HEK293 (cell line): ENCODE measurements at regions not wholly inside any gene's neighbourhood (a gene's known extent, or its start where the extent isn't known, plus 50 kb on each side); places are given as distances from the start of the nearest gene placed in this dataset.

Experiments used
- CTCF ChIA-PET: fragments of 350-600 bp; formaldehyde crosslinking; extraction: SDS; loops from one replicate; lab custom pipeline; 2021; ENCODE audit warnings: antibody characterized with exemption; lab: Yijun Ruan, JAX
- POLR2A ChIA-PET: fragments of 300-600 bp; formaldehyde crosslinking; extraction: SDS; loops from one replicate; lab custom pipeline; 2020; ENCODE audit warnings: antibody characterized with exemption, inconsistent platforms; lab: Yijun Ruan, JAX
- H3K27ac ChIP-seq: fragments of 200-500 bp; sonication (Bioruptor generic); 2 replicates; pipeline ENCODE4 v1.5.1; 2014; ENCODE audit warnings: low read depth, low read length, control low read depth, inconsistent platforms; ENCODE audit errors: extremely low read depth
- H3K36me3 ChIP-seq, 2 experiments: fragments of 200-500 bp in 1 of 2; sonication (Bioruptor generic) in 1 of 2; 1 replicate in 1 of 2; 2 replicates in 1 of 2; pipeline ENCODE4 v1.5.1; 2014 to 2017; ENCODE audit warnings: inconsistent platforms in 2 of 2, low read length in 2 of 2; ENCODE audit not compliant: control insufficient read depth in 2 of 2, insufficient read depth in 1 of 2
- H3K4me1 ChIP-seq: fragments of 200-500 bp; sonication (Bioruptor generic); 2 replicates; pipeline ENCODE4 v1.5.1; 2014; ENCODE audit warnings: mild to moderate bottlenecking, low read length, inconsistent platforms; ENCODE audit not compliant: control insufficient read depth, insufficient read depth
- H3K4me3 ChIP-seq: 2 replicates; pipeline ENCODE4 v1.5.1; 2011; ENCODE audit warnings: low read depth, mild to moderate bottlenecking, control low read depth, low read length, moderate library complexity
- H3K9me3 ChIP-seq: fragments of 200-500 bp; sonication (Bioruptor generic); 2 replicates; pipeline ENCODE4 v1.5.1; 2014; ENCODE audit warnings: low read depth, low read length, inconsistent platforms; ENCODE audit not compliant: control insufficient read depth, insufficient read depth
- GLI2 ChIP-seq: fragments of 450-650 bp; formaldehyde crosslinking; IDR thresholded peaks from 2 replicates; pipeline ENCODE4; 2017; ENCODE audit warnings: missing biosample characterization, missing genetic modification characterization, low read depth, borderline replicate concordance
- MYNN ChIP-seq: fragments of 450-650 bp; formaldehyde crosslinking; IDR thresholded peaks from 2 replicates; pipeline ENCODE4 v1.5.1; 2016; ENCODE audit warnings: missing biosample characterization, missing genetic modification characterization, borderline replicate concordance
- SP2 ChIP-seq: fragments of 450-650 bp; formaldehyde crosslinking; IDR thresholded peaks from 2 replicates; pipeline ENCODE4 v1.5.1; 2016; ENCODE audit warnings: missing biosample characterization, missing genetic modification characterization
- ZIC2 ChIP-seq: fragments of 450-650 bp; formaldehyde crosslinking; IDR thresholded peaks from 2 replicates; pipeline ENCODE4 v1.5.1; 2016; ENCODE audit warnings: missing biosample characterization, missing genetic modification characterization
- ZNF133 ChIP-seq: fragments of 450-650 bp; formaldehyde crosslinking; IDR thresholded peaks from 2 replicates; pipeline ENCODE4 v1.5.1; 2016; ENCODE audit warnings: missing biosample characterization, missing genetic modification characterization
- ZNF174 ChIP-seq: fragments of 450-650 bp; formaldehyde crosslinking; IDR thresholded peaks from 2 replicates; pipeline ENCODE4 v1.5.0; 2017; ENCODE audit warnings: missing biosample characterization, mild to moderate bottlenecking, missing genetic modification characterization
- ZNF202 ChIP-seq: fragments of 450-650 bp; formaldehyde crosslinking; IDR thresholded peaks from 2 replicates; pipeline ENCODE4 v1.5.1; 2016; ENCODE audit warnings: missing biosample characterization, missing genetic modification characterization, borderline replicate concordance
- ZNF341 ChIP-seq: fragments of 450-650 bp; formaldehyde crosslinking; IDR thresholded peaks from 2 replicates; pipeline ENCODE4; 2016; ENCODE audit warnings: low read depth, missing biosample characterization, missing genetic modification characterization
- ZNF404 ChIP-seq: fragments of 450-650 bp; formaldehyde crosslinking; IDR thresholded peaks from 2 replicates; pipeline ENCODE4 v1.5.1; 2017; ENCODE audit warnings: missing biosample characterization, missing genetic modification characterization
- ZNF416 ChIP-seq: fragments of 450-650 bp; formaldehyde crosslinking; IDR thresholded peaks from 2 replicates; pipeline ENCODE4 v1.5.1; 2016; ENCODE audit warnings: missing biosample characterization, missing genetic modification characterization
- ZNF426 ChIP-seq: fragments of 450-650 bp; formaldehyde crosslinking; IDR thresholded peaks from 2 replicates; pipeline ENCODE4 v1.5.1; 2017; ENCODE audit warnings: missing biosample characterization, missing genetic modification characterization, mild to moderate bottlenecking, inconsistent platforms, moderate library complexity
- ZNF48 ChIP-seq: fragments of 450-650 bp; formaldehyde crosslinking; IDR thresholded peaks from 2 replicates; pipeline ENCODE4 v1.5.1; 2016; ENCODE audit warnings: missing biosample characterization, missing genetic modification characterization
- ZNF549 ChIP-seq: fragments of 450-650 bp; IDR thresholded peaks from 2 replicates; pipeline ENCODE4 v1.5.1; 2018; ENCODE audit warnings: missing biosample characterization, missing genetic modification characterization, mild to moderate bottlenecking, inconsistent platforms, moderate library complexity
- ZNF626 ChIP-seq: fragments of 450-650 bp; sonication (Bioruptor Pico); formaldehyde crosslinking; IDR thresholded peaks from 2 replicates; pipeline ENCODE4 v1.5.1; 2018; ENCODE audit warnings: missing biosample characterization, missing genetic modification characterization, inconsistent platforms
- ZNF768 ChIP-seq: fragments of 450-650 bp; formaldehyde crosslinking; IDR thresholded peaks from 2 replicates; pipeline ENCODE4 v1.5.1; 2018; ENCODE audit warnings: missing biosample characterization, mild to moderate bottlenecking, missing genetic modification characterization
- TF ChIP-seq, protein P1 (sequence below): fragments of 450-650 bp; formaldehyde crosslinking; IDR thresholded peaks from 2 replicates; pipeline ENCODE4 v1.5.1; 2016; ENCODE audit warnings: missing biosample characterization, missing genetic modification characterization, low read depth
- TF ChIP-seq, protein P2 (sequence below): fragments of 450-650 bp; formaldehyde crosslinking; IDR thresholded peaks from 2 replicates; pipeline ENCODE4 v1.5.1; 2016; ENCODE audit warnings: missing biosample characterization, missing genetic modification characterization
- TF ChIP-seq, protein P3 (sequence below): fragments of 450-650 bp; formaldehyde crosslinking; IDR thresholded peaks from 2 replicates; pipeline ENCODE4; 2016; ENCODE audit warnings: missing biosample characterization, missing genetic modification characterization
- TF ChIP-seq, protein P4 (sequence below): fragments of 450-650 bp; formaldehyde crosslinking; IDR thresholded peaks from 2 replicates; pipeline ENCODE4 v1.5.1; 2016; ENCODE audit warnings: missing biosample characterization, missing genetic modification characterization, low read depth
- TF ChIP-seq, protein P5 (sequence below): fragments of 450-650 bp; formaldehyde crosslinking; IDR thresholded peaks from 2 replicates; pipeline ENCODE4 v1.5.1; 2016; ENCODE audit warnings: missing biosample characterization, missing genetic modification characterization

DNA sequence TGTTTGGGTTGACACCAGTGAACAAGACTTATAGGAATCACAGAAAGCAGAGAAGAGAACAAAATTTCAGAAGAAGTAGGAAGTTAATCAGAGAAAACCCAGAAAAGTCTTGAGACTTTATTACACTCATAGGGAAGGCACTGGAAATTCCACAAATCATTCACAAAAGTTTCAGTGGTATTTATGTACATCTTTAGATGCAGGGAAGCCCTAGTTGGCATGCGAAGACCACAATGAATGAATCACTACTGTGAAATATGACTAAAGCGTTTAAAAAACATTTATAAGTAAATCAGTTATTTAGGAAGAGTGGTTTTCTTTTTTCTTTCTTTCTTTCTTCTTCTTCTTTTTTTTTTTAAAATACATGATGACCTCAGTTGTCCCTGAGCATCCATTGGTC lies 105.1 kb downstream of the NUP35 start (continued):
- TF ChIP-seq, protein P1, sequence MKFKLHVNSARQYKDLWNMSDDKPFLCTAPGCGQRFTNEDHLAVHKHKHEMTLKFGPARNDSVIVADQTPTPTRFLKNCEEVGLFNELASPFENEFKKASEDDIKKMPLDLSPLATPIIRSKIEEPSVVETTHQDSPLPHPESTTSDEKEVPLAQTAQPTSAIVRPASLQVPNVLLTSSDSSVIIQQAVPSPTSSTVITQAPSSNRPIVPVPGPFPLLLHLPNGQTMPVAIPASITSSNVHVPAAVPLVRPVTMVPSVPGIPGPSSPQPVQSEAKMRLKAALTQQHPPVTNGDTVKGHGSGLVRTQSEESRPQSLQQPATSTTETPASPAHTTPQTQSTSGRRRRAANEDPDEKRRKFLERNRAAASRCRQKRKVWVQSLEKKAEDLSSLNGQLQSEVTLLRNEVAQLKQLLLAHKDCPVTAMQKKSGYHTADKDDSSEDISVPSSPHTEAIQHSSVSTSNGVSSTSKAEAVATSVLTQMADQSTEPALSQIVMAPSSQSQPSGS (tag by site-specific recombination), result no peak
- TF ChIP-seq ZNF768 (tag by site-specific recombination) (no peak), ZNF48 (tag by site-specific recombination) (no peak), ZNF549 (tag by site-specific recombination) (no peak)
- TF ChIP-seq, protein P2, sequence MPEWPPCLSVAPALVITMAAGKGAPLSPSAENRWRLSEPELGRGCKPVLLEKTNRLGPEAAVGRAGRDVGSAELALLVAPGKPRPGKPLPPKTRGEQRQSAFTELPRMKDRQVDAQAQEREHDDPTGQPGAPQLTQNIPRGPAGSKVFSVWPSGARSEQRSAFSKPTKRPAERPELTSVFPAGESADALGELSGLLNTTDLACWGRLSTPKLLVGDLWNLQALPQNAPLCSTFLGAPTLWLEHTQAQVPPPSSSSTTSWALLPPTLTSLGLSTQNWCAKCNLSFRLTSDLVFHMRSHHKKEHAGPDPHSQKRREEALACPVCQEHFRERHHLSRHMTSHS (tag by site-specific recombination), result no peak
- TF ChIP-seq, protein P3, sequence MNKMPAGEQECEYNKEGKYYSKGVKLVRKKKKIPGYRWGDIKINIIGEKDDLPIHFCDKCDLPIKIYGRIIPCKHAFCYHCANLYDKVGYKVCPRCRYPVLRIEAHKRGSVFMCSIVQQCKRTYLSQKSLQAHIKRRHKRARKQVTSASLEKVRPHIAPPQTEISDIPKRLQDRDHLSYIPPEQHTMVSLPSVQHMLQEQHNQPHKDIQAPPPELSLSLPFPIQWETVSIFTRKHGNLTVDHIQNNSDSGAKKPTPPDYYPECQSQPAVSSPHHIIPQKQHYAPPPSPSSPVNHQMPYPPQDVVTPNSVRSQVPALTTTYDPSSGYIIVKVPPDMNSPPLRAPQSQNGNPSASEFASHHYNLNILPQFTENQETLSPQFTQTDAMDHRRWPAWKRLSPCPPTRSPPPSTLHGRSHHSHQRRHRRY, result no peak
- TF ChIP-seq, all 188 proteins: peak for 0

DNA sequence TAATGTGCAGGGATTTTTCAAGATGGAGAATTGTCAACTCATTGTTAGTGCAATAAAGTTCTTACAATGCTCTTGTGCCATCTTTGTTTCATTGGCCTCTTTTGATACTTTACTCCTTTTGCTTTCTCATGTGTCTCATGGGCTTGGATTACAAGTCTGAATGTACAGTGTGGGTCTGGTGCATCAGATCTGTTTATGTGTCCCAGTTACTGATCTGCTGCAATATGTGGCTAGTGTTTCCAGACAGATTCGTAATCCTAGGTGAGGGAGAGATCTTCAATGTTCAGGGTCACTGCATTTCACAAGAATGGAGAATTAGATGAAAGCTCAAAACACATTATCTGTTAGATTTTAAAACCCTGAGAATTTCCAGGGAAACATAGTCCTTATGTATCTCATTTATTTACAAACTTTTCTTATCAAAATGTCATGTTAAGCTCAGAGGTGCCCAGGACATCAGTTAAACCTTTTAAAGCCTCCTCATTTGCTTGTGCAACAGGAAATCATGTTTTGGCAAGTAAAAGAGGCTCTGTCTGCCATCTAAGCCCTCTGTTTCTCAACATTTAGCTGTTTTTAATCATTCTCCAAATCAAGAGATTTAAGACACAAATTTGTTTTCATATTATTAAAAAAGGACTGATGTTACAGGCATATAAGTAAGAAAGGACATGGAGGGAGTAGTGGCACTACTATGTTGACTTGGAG lies 108.1 kb downstream of the NUP35 start:
- ChIA-PET CTCF (interaction anchor here (0.9 to 1.7 kb wide), 2 partner anchors 14 to 16 kb away, joined by 3 to 6 read pairs; no protein-coding TSS in a partner anchor), POLR2A (no interaction called here)

More for the DNA sequence above, 108.1 kb downstream of the NUP35 start:
- no peaks in the 10 kb centered on the region for H3K9me3 ChIP-seq
- H3K36me3 ChIP-seq, result no peaks in the 10 kb centered on the region
- TF ChIP-seq, protein P4, sequence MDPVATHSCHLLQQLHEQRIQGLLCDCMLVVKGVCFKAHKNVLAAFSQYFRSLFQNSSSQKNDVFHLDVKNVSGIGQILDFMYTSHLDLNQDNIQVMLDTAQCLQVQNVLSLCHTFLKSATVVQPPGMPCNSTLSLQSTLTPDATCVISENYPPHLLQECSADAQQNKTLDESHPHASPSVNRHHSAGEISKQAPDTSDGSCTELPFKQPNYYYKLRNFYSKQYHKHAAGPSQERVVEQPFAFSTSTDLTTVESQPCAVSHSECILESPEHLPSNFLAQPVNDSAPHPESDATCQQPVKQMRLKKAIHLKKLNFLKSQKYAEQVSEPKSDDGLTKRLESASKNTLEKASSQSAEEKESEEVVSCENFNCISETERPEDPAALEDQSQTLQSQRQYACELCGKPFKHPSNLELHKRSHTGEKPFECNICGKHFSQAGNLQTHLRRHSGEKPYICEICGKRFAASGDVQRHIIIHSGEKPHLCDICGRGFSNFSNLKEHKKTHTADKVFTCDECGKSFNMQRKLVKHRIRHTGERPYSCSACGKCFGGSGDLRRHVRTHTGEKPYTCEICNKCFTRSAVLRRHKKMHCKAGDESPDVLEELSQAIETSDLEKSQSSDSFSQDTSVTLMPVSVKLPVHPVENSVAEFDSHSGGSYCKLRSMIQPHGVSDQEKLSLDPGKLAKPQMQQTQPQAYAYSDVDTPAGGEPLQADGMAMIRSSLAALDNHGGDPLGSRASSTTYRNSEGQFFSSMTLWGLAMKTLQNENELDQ (tag by site-specific recombination), result no peak
- TF ChIP-seq, protein P2 (tag by site-specific recombination), result no peak
- no peak for TF ChIP-seq GLI2 (tag by site-specific recombination)
- TF ChIP-seq SP2 (tag by site-specific recombination), result no peak
- no peak for TF ChIP-seq ZNF404
- TF ChIP-seq, protein P5, sequence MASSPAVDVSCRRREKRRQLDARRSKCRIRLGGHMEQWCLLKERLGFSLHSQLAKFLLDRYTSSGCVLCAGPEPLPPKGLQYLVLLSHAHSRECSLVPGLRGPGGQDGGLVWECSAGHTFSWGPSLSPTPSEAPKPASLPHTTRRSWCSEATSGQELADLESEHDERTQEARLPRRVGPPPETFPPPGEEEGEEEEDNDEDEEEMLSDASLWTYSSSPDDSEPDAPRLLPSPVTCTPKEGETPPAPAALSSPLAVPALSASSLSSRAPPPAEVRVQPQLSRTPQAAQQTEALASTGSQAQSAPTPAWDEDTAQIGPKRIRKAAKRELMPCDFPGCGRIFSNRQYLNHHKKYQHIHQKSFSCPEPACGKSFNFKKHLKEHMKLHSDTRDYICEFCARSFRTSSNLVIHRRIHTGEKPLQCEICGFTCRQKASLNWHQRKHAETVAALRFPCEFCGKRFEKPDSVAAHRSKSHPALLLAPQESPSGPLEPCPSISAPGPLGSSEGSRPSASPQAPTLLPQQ (tag by site-specific recombination), result no peak
- no peak for TF ChIP-seq ZNF174 (tag by site-specific recombination)
- TF ChIP-seq ZNF202 (tag by site-specific recombination), result no peak
- no peak for TF ChIP-seq MYNN (tag by site-specific recombination)
- no peak for TF ChIP-seq ZNF133 (tag by site-specific recombination)
- TF ChIP-seq ZNF426, result no peak
- no peak for TF ChIP-seq ZIC2 (tag by site-specific recombination)
- TF ChIP-seq ZNF416 (tag by site-specific recombination), result no peak
- TF ChIP-seq ZNF626 (tag by site-specific recombination), result no peak
- TF ChIP-seq ZNF341 (tag by site-specific recombination), result no peak
- no peaks in the 10 kb centered on the region for H3K4me1 ChIP-seq
- no peak overlapping the region for H3K27ac ChIP-seq
- no peak overlapping the region for H3K4me3 ChIP-seq
